Sigmoid colon (tissue), 4 donors: ENCODE measurements at regions not wholly inside any gene's neighbourhood (a gene's known extent, or its start where the extent isn't known, plus 50 kb on each side); places are given as distances from the start of the nearest gene placed in this dataset.

Experiments used
- EP300 ChIP-seq, 4 donors: sonication (generic); formaldehyde crosslinking; IDR thresholded peaks; one replicate each; pipeline ENCODE4 v1.6.1; 2017; ENCODE audit warnings: antibody characterized with exemption in 4 of 4
- POLR2A ChIP-seq, 2 donors: fragments of 450-650 bp; IDR thresholded peaks; one replicate each; pipeline ENCODE4 v1.6.1; 2016; ENCODE audit warnings: antibody characterized with exemption in 2 of 2, mild to moderate bottlenecking in 2 of 2, moderate library complexity in 2 of 2
- TF ChIP-seq, protein P1 (sequence below), 4 experiments: fragments of 450-650 bp in 3 of 4; fragments of 200-600 bp in 1 of 4; IDR thresholded peaks; one replicate each; pipeline ENCODE4 v1.5.1; 2016 to 2019; ENCODE audit warnings: antibody characterized with exemption in 4 of 4, mild to moderate bottlenecking in 3 of 4, moderate library complexity in 2 of 4

DNA sequence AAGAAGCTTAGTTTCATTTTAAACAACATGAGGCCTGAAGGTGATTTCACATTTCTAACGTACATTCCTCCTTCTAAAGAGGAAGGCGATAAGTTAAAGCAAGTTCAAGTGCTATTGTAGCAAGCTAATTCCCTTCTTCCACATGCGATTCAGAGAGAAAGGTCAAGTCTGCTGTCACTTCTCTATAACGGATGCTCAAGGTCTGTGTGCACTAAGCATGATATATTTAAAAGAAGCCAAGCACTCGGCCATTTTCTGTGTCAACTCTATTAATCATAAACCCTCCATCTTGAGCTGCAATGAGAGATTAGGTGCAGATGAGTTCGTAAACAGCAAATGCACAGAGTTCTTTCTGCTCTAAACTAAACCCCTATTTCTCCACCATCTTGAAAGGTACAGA, 568.8 kb upstream of the ZFHX3 start:
- TF ChIP-seq EP300 (IDR thresholded peaks at IDR 0.05) = no peak
- no peak for TF ChIP-seq POLR2A (IDR thresholded peaks at IDR 0.05)
- TF ChIP-seq, protein P1, sequence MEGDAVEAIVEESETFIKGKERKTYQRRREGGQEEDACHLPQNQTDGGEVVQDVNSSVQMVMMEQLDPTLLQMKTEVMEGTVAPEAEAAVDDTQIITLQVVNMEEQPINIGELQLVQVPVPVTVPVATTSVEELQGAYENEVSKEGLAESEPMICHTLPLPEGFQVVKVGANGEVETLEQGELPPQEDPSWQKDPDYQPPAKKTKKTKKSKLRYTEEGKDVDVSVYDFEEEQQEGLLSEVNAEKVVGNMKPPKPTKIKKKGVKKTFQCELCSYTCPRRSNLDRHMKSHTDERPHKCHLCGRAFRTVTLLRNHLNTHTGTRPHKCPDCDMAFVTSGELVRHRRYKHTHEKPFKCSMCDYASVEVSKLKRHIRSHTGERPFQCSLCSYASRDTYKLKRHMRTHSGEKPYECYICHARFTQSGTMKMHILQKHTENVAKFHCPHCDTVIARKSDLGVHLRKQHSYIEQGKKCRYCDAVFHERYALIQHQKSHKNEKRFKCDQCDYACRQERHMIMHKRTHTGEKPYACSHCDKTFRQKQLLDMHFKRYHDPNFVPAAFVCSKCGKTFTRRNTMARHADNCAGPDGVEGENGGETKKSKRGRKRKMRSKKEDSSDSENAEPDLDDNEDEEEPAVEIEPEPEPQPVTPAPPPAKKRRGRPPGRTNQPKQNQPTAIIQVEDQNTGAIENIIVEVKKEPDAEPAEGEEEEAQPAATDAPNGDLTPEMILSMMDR (IDR thresholded peaks at IDR 0.05) = no peak
